ENCODE measurements at regions not wholly inside any gene's neighbourhood (a gene's known extent, or its start where the extent isn't known, plus 50 kb on each side); places are given as distances from the start of the nearest gene placed in this dataset.

- TF ChIP-seq POU2F2 (IDR thresholded peaks at IDR 0.05; ENCODE audit: low read depth, low read length) (no peak), POLR2AphosphoS5 (IDR thresholded peaks at IDR 0.05; ENCODE audit: low read depth, low read length) (no peak), SPI1 (IDR thresholded peaks at IDR 0.05; ENCODE audit: low read depth, low read length) (no peak), PAX5 (IDR thresholded peaks at IDR 0.05; ENCODE audit: insufficient read depth, low read length, severe bottlenecking) (no peak), TAF1 (IDR thresholded peaks at IDR 0.05; ENCODE audit: low read depth, low read length) (no peak), POLR2A (IDR thresholded peaks at IDR 0.05; ENCODE audit: low read depth, low read length) (no peak)
- no peak for FAIRE-seq
Measured at GRCh38 chr10:123556736-123557135, 109.4 kb upstream of the GPR26 start.

GRCh38 chr10:123557366-123558108 lies 108.6 kb upstream of the GPR26 start:
- TF ChIP-seq POLR2A (IDR thresholded peaks at IDR 0.05; ENCODE audit: low read depth, low read length) (no peak), PAX5 (IDR thresholded peaks at IDR 0.05; ENCODE audit: insufficient read depth, low read length, severe bottlenecking) (no peak), TAF1 (IDR thresholded peaks at IDR 0.05; ENCODE audit: low read depth, low read length) (no peak), POU2F2 (IDR thresholded peaks at IDR 0.05; ENCODE audit: low read depth, low read length) (no peak), POLR2AphosphoS5 (IDR thresholded peaks at IDR 0.05; ENCODE audit: low read depth, low read length) (no peak), SPI1 (IDR thresholded peaks at IDR 0.05; ENCODE audit: low read depth, low read length) (no peak)
- FAIRE-seq: no peak
- DNase-seq (ENCODE audit: insufficient read length, low spot score): no peak

More at GRCh38 chr10:123556736-123557135, 109.4 kb upstream of the GPR26 start:
- no peak for DNase-seq (ENCODE audit: insufficient read length, low spot score)

- DNase-seq (ENCODE audit: insufficient read length, low spot score) (no peak), FAIRE-seq (no peak)
- no peak for TF ChIP-seq POU2F2 (IDR thresholded peaks at IDR 0.05; ENCODE audit: low read depth, low read length)
- TF ChIP-seq POLR2AphosphoS5 (IDR thresholded peaks at IDR 0.05; ENCODE audit: low read depth, low read length): no peak
- TF ChIP-seq POLR2A (IDR thresholded peaks at IDR 0.05; ENCODE audit: low read depth, low read length): no peak
- no peak for TF ChIP-seq TAF1 (IDR thresholded peaks at IDR 0.05; ENCODE audit: low read depth, low read length)
- no peak for TF ChIP-seq PAX5 (IDR thresholded peaks at IDR 0.05; ENCODE audit: insufficient read depth, low read length, severe bottlenecking)
- no peak for TF ChIP-seq SPI1 (IDR thresholded peaks at IDR 0.05; ENCODE audit: low read depth, low read length)
Measured at GRCh38 chr10:123558651-123559050, 107.5 kb upstream of the GPR26 start.

GRCh38 chr10:123559066-123559822 lies 106.9 kb upstream of the GPR26 start:
- DNase-seq (ENCODE audit: insufficient read length, low spot score) (peak; percentile 86), FAIRE-seq (peak; percentile 96)
- TF ChIP-seq POLR2A (IDR thresholded peaks at IDR 0.05; ENCODE audit: low read depth, low read length) (no peak), TAF1 (IDR thresholded peaks at IDR 0.05; ENCODE audit: low read depth, low read length) (no peak), SPI1 (IDR thresholded peaks at IDR 0.05; ENCODE audit: low read depth, low read length) (no peak), PAX5 (IDR thresholded peaks at IDR 0.05; ENCODE audit: insufficient read depth, low read length, severe bottlenecking) (no peak), POLR2AphosphoS5 (IDR thresholded peaks at IDR 0.05; ENCODE audit: low read depth, low read length) (no peak), POU2F2 (IDR thresholded peaks at IDR 0.05; ENCODE audit: low read depth, low read length) (no peak; the same call in 1 of the 2 replicates)

DNA sequence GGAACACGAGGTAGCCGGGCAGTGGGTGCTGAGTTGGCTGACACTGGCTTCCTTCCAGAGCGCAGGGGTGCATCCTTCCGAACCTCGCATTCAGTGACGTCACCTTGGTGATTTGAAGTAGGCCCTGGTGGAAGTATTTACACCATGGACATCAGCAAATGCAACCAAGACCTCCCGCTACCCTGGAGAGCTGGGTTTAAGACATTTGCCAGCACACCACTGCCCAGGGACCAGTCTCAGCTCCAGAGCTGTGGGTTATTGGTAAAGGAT lies 106.4 kb upstream of the GPR26 start:
- FAIRE-seq: no peak
- no peak for DNase-seq (ENCODE audit: insufficient read length, low spot score)
- TF ChIP-seq PAX5 (IDR thresholded peaks at IDR 0.05; ENCODE audit: insufficient read depth, low read length, severe bottlenecking) (no peak), POU2F2 (IDR thresholded peaks at IDR 0.05; ENCODE audit: low read depth, low read length) (no peak), POLR2A (IDR thresholded peaks at IDR 0.05; ENCODE audit: low read depth, low read length) (no peak), POLR2AphosphoS5 (IDR thresholded peaks at IDR 0.05; ENCODE audit: low read depth, low read length) (no peak), TAF1 (IDR thresholded peaks at IDR 0.05; ENCODE audit: low read depth, low read length) (no peak), SPI1 (IDR thresholded peaks at IDR 0.05; ENCODE audit: low read depth, low read length) (no peak)

DNA sequence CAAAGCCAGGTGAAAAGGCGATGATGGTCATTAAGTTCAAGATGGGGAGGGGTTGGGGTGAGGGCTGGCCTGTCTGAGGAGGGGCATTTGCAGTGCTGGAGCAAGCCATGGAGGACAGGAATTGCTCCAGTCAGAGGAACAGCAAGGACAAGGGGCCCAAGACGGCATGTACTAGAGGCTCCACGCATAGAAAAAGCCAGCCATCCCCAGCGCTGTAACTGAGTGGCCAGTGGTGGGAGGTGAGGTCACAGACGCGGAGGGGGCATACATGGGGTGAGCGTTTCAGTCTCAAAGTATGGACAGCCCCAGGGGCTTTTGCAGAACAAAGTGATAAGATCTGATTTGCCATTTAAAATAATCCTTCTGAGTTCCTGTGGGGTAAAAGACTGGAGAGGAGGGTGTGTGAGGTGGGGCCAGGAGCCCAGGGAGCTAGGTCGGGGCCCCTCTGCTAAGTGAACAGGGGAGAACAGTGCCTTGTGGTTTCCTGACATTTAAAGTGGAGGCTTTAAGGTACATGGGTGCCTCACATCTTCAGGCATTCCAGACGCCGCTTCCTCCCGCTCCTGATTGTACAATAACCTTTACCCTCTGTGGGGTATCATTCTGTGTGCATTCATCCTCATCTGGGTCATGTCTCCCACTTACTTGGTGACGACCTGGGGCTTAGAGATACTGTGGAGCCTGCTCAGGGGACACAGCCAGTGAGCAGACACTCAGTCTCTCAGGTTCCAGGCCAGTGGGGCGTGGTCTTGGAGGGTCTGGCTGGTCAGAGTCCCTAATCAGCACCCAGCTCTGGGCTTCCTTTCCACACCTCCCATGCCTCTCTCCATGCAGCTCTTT lies 105.6 kb upstream of the GPR26 start:
- FAIRE-seq (no peak), DNase-seq (ENCODE audit: insufficient read length, low spot score) (no peak)
- TF ChIP-seq POLR2A (IDR thresholded peaks at IDR 0.05; ENCODE audit: low read depth, low read length) (no peak), SPI1 (IDR thresholded peaks at IDR 0.05; ENCODE audit: low read depth, low read length) (no peak), PAX5 (IDR thresholded peaks at IDR 0.05; ENCODE audit: insufficient read depth, low read length, severe bottlenecking) (no peak), POU2F2 (IDR thresholded peaks at IDR 0.05; ENCODE audit: low read depth, low read length) (no peak), TAF1 (IDR thresholded peaks at IDR 0.05; ENCODE audit: low read depth, low read length) (no peak), POLR2AphosphoS5 (IDR thresholded peaks at IDR 0.05; ENCODE audit: low read depth, low read length) (no peak)

GRCh38 chr10:123561141-123561440 lies 105.1 kb upstream of the GPR26 start:
- TF ChIP-seq SPI1 (IDR thresholded peaks at IDR 0.05; ENCODE audit: low read depth, low read length) (no peak), POU2F2 (IDR thresholded peaks at IDR 0.05; ENCODE audit: low read depth, low read length) (no peak), TAF1 (IDR thresholded peaks at IDR 0.05; ENCODE audit: low read depth, low read length) (no peak), POLR2A (IDR thresholded peaks at IDR 0.05; ENCODE audit: low read depth, low read length) (no peak)
- DNase-seq (ENCODE audit: insufficient read length, low spot score): no peak

GRCh38 chr10:123562387-123562786 lies 103.8 kb upstream of the GPR26 start:
- FAIRE-seq: no peak
- TF ChIP-seq TAF1 (IDR thresholded peaks at IDR 0.05; ENCODE audit: low read depth, low read length) (no peak), PAX5 (IDR thresholded peaks at IDR 0.05; ENCODE audit: insufficient read depth, low read length, severe bottlenecking) (no peak), POLR2A (IDR thresholded peaks at IDR 0.05; ENCODE audit: low read depth, low read length) (no peak), POLR2AphosphoS5 (IDR thresholded peaks at IDR 0.05; ENCODE audit: low read depth, low read length) (no peak), SPI1 (IDR thresholded peaks at IDR 0.05; ENCODE audit: low read depth, low read length) (no peak), POU2F2 (IDR thresholded peaks at IDR 0.05; ENCODE audit: low read depth, low read length) (no peak)
- no peak for DNase-seq (ENCODE audit: insufficient read length, low spot score)

More at GRCh38 chr10:123561141-123561440, 105.1 kb upstream of the GPR26 start:
- no peak for FAIRE-seq
